Mesodermal cell (in vitro differentiated cells): ENCODE measurements at regions not wholly inside any gene's neighbourhood (a gene's known extent, or its start where the extent isn't known, plus 50 kb on each side); places are given as distances from the start of the nearest gene placed in this dataset.
"Not testable (repeated sequence)": the region's sequence is repeated elsewhere in the genome, so short reads cannot be mapped to it uniquely, and the experiment has no call there.

Experiments used
- H3K27ac ChIP-seq: 2 replicates; pipeline ENCODE4 v1.7.0; 2013; ENCODE audit warnings: mild to moderate bottlenecking, low read depth, low read length, moderate library complexity; ENCODE audit not compliant: severe bottlenecking
- H3K36me3 ChIP-seq: 2 replicates; pipeline ENCODE4 v1.7.1; 2013; ENCODE audit warnings: mild to moderate bottlenecking, low read length, moderate library complexity; ENCODE audit not compliant: control insufficient read depth, insufficient read depth
- H3K4me1 ChIP-seq: one replicate; pipeline ENCODE4 v1.7.1; 2013; ENCODE audit warnings: mild to moderate bottlenecking, low read length; ENCODE audit not compliant: insufficient read depth, control insufficient read depth, poor library complexity, severe bottlenecking
- H3K4me3 ChIP-seq: 2 replicates; pipeline ENCODE4 v1.7.0; 2013; ENCODE audit warnings: low read length, control low read depth, mild to moderate bottlenecking; ENCODE audit not compliant: insufficient read depth, poor library complexity, severe bottlenecking; ENCODE audit errors: extremely low read depth
- H3K9me3 ChIP-seq: 2 replicates; pipeline ENCODE4 v1.7.1; 2013; ENCODE audit warnings: mild to moderate bottlenecking, low read length, moderate library complexity; ENCODE audit not compliant: control insufficient read depth
- WGBS, 2 experiments: methylation state at CpG; one replicate each; pipeline ENCODE4 v1.1.5; 2013; ENCODE audit warnings: missing lambda C conversion rate in 2 of 2; ENCODE audit not compliant: insufficient coverage in 2 of 2; 5-methylcytosine and 5-hydroxymethylcytosine counted together

GRCh38 chr3:152149832-152150231, 118.9 kb upstream of the MBNL1 start:
- H3K9me3 ChIP-seq, result no peaks in the 10 kb centered on the region
- H3K36me3 ChIP-seq, result no peaks in the 10 kb centered on the region
- WGBS, 2 experiments, result no CpG with 5 or more reads among the region's 1 CpG
- no peaks in the 10 kb centered on the region for H3K4me1 ChIP-seq
- H3K27ac ChIP-seq, result no peak overlapping the region
- no peak overlapping the region for H3K4me3 ChIP-seq

- Histone ChIP-seq H3K9me3 (no peaks in the 10 kb centered on the region), H3K36me3 (no peaks in the 10 kb centered on the region), H3K4me3 (no peak overlapping the region), H3K4me1 (no peaks in the 10 kb centered on the region), H3K27ac (no peak overlapping the region)
- 88 to 100% methylated on average over 1 to 5 of the region's 8 CpGs for WGBS, 2 experiments
Measured at GRCh38 chr3:152151216-152151876, 117.4 kb upstream of the MBNL1 start.

- H3K27ac ChIP-seq, H3K9me3 ChIP-seq, H3K36me3 ChIP-seq, H3K4me3 ChIP-seq, H3K4me1 ChIP-seq: not testable (repeated sequence)
- 96 to 98% methylated on average over 23 to 31 of the region's 42 CpGs for WGBS, 2 experiments
Measured at GRCh38 chr3:152151877-152152765, 116.6 kb upstream of the MBNL1 start.

- 91 to 94% methylated on average over 3 to 4 of the region's 5 CpGs for WGBS, 2 experiments
- H3K27ac ChIP-seq, H3K4me3 ChIP-seq, H3K9me3 ChIP-seq, H3K36me3 ChIP-seq, H3K4me1 ChIP-seq: not testable (repeated sequence)
Measured at GRCh38 chr3:152153115-152153514, 115.6 kb upstream of the MBNL1 start.

- no peak overlapping the region for H3K4me3 ChIP-seq
- H3K4me1 ChIP-seq, result no peaks in the 10 kb centered on the region
- H3K27ac ChIP-seq, result no peak overlapping the region
- WGBS, 2 experiments, result 83 to 100% methylated on average over 1 of the region's 5 CpGs
- no peaks in the 10 kb centered on the region for H3K9me3 ChIP-seq
- H3K36me3 ChIP-seq, result no peaks in the 10 kb centered on the region
Measured at GRCh38 chr3:152155246-152156020, 113.3 kb upstream of the MBNL1 start.

DNA sequence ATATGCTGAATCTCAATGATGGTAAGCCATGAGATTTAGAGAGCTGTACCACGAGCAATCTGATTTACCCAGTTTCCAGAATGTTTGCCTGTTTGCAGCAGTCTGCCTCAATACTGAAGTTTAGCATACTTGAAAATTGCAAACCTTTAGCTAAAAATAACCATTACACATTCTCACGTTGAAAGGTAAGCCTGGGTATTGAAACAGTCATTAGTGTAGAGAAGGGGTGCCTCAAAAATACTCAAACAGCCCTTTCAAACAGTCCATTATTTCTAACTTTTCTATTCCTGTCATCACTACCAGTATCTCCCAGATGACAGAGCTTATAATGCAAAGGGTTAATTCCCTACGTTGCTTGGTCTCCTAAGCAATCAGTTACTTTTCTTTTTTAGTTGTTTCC, 111.8 kb upstream of the MBNL1 start:
- WGBS, 2 experiments, result no CpG with 5 or more reads among the region's 3 CpGs
- no peak overlapping the region for H3K4me3 ChIP-seq
- no peaks in the 10 kb centered on the region for H3K4me1 ChIP-seq
- H3K9me3 ChIP-seq, result no peaks in the 10 kb centered on the region
- H3K36me3 ChIP-seq, result no peaks in the 10 kb centered on the region
- H3K27ac ChIP-seq, result no peak overlapping the region

DNA sequence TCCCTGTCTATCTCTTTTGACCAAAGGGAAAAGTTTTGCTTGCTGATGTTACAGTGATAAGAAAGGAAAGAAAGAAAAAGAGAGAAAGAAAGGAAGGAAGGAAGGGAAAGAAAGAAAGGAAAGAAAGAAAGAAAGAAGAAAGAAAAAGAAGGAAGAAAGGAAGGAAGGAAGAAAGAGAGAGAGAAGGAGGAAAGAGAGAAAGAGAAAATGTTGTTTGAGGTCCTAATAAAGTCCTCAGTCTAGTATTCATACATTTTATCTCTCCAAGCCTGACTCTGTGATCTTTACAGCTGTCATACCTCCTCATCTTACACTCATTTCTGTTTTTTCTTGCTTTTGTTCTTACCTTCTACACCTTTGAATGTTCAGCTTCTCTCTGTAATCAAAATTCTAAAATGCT, 111.4 kb upstream of the MBNL1 start:
- Histone ChIP-seq H3K9me3 (no peaks in the 10 kb centered on the region), H3K27ac (no peak overlapping the region), H3K4me3 (no peak overlapping the region), H3K4me1 (no peaks in the 10 kb centered on the region), H3K36me3 (no peaks in the 10 kb centered on the region)

DNA sequence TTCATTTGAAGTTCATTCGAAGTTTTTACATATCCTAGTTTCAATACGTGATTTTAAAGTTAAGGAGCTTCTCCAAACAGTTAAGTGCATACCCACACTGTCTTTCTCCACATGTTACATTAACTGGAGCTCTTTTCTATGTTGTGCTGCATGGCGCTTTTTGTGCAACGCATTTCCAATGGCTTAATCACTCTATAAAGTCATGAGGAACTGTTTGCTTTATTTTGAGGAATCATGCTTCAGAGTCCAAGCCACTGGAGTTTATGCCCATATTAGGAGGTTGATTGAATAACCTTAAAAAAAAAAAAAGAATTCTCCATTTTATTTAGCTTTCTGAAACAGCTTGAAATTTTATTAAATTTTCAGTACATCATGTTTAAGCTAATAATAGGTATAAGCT, 109.4 kb upstream of the MBNL1 start:
- 98% methylated on average over 4 of the region's 4 CpGs; no CpG with 5 or more reads in 1 of the 2 experiments for WGBS, 2 experiments
- no peaks in the 10 kb centered on the region for H3K36me3 ChIP-seq

GRCh38 chr3:152160350-152161011, 108.2 kb upstream of the MBNL1 start:
- 100% methylated on average over 1 of the region's 5 CpGs; no CpG with 5 or more reads in 1 of the 2 experiments for WGBS, 2 experiments
- Histone ChIP-seq H3K4me1 (no peaks in the 10 kb centered on the region), H3K27ac (no peak overlapping the region), H3K4me3 (no peak overlapping the region), H3K9me3 (no peaks in the 10 kb centered on the region), H3K36me3 (no peaks in the 10 kb centered on the region)

More for the DNA sequence above, 109.4 kb upstream of the MBNL1 start:
- Histone ChIP-seq H3K9me3 (no peaks in the 10 kb centered on the region), H3K27ac (no peak overlapping the region), H3K4me3 (no peak overlapping the region), H3K4me1 (no peaks in the 10 kb centered on the region)

- Histone ChIP-seq H3K36me3 (no peaks in the 10 kb centered on the region), H3K4me1 (no peaks in the 10 kb centered on the region), H3K9me3 (peaks cover 3% of the 10 kb centered on the region), H3K27ac (no peak overlapping the region), H3K4me3 (no peak overlapping the region)
- 100% methylated on average over 1 of the region's 1 CpG for WGBS, 2 experiments
Measured at GRCh38 chr3:152172460-152172859, 96.3 kb upstream of the MBNL1 start.
